Putamen (tissue), 1 donor: ENCODE measurements at regions not wholly inside any gene's neighbourhood (a gene's known extent, or its start where the extent isn't known, plus 50 kb on each side); places are given as distances from the start of the nearest gene placed in this dataset.
A peak's percentile ranks its signal among the peaks of the same experiment; 100 is the strongest.

Experiments used
- DNase-seq: peaks from one replicate; pipeline ENCODE4 v3.0.0-alpha.2; 2016; ENCODE audit warnings: low spot score

DNA sequence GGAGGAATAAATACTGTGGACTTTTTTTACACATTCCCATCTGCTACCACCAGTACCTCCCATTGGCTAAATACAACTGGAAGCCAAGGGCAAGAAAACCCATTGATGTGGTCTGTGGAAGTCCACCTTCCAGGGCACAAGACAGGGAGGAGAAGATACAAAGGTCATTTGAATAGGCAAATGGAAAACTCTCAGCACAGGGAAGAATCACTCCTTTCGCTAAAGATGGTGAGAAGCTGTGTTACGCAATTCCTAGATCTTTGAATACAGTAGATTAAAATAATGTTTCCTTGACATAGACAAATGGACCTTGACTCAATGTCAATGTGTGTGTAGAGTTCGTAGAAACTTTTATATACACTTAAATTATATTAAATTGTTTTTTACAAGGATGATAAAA lies 70.9 kb upstream of the ERBB4 start:
- no peak for DNase-seq

- DNase-seq = no peak
Observed at GRCh38 chr2:212607080-212607479, 68.5 kb upstream of the ERBB4 start.

DNA sequence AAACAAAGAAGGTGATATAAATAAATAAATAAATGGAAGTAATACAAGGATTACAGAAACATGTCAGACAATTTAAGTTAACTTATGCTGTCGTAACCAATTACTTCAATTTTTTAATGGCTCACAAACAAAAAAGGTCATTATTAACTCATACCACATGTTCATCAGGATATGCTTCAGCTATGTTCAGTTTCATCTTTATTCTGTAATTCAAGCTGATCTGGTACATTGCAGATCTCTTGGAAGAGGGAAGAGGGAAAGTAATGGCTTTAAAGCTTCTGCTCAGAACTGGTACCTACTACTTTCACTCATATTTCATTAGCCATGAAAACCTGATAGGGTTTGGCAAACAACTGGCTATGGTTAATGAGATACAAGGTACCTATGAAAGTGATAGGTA lies 67.6 kb upstream of the ERBB4 start:
- no peak for DNase-seq

DNA sequence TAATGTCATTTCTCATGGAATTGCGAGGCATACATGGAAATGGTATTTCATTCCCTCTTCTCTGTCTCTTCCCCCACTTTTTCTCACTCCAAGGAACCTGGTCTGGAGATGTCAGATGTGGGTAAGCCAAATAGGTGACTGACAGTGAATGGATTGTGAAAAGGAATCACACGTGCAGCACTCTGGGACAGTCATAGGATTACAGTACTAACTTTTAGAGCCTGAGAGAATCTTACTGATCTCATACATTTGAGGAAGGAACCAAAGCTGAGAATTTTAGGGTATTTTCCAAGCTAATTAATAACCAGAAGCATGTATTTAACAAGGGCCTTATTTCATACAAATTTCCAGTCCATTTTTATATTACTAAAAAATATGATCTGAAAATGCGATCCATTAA lies 58.1 kb upstream of the ERBB4 start:
- no peak for DNase-seq

- no peak for DNase-seq
Observed at GRCh38 chr2:212596276-212596675, 57.7 kb upstream of the ERBB4 start.

DNA sequence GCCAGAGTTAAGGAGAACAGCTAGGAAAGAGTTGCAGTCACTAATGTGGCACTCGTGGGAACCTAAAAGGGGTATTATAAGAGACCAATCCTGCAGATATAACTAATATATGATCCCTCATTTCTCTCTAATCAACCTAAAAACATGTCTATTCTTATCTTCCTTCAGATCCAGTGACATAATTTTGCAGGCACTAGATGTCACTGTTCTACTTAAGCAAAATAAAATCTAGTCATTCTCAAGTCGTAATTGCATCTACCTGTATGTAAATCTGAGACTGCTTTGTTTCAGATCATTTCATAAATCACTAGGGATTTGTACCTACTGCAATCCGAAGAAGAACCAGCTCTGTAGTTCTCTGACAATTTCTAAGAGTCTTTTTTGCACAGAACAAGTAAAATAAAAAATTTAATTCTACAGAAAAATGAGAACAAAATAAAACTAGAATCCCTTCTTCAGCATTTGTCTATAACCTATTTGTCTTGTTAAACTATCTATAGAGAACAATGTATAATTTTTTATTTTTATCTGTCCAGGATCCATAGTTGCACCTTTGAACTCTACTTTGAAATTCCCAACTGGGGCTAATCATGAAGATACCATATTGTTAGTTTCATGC lies 56.5 kb upstream of the ERBB4 start:
- DNase-seq = peak; percentile 7

DNA sequence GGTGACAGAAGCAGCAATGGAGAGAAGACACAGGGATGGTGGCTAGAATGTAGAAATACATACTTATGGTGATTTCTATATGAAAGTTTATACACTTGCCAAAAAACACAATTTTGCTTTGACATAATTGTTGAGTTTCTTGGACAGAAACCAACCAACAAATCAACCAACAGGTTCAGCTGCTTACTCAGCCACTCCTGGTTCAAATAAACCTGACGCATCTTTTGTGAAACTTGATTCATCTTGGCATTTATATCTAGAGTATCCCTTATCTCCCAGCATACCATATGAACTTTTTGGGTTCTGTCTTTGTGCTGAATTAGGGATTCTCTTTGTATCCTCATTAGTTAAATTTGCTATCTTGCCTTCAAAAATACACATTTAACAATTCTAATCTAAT lies 54.1 kb upstream of the ERBB4 start:
- DNase-seq = no peak
